DOHH2 (cell line): ENCODE measurements at regions not wholly inside any gene's neighbourhood (a gene's known extent, or its start where the extent isn't known, plus 50 kb on each side); places are given as distances from the start of the nearest gene placed in this dataset.

ENCODE experiments used
- H3F3A ChIP-seq: fragments of 200-600 bp; sonication (generic), shearing (Covaris generic); 2 replicates; pipeline ENCODE4 v1.6.0; 2016; ENCODE audit warnings: antibody characterized with exemption, mild to moderate bottlenecking; ENCODE audit not compliant: control insufficient read depth, insufficient read depth
- H3K27ac ChIP-seq: fragments of 200-600 bp; sonication (generic); 2 replicates; pipeline ENCODE4 v1.5.1; 2014; ENCODE audit warnings: low read depth, mild to moderate bottlenecking, low read length, moderate library complexity
- H3K27me3 ChIP-seq: fragments of 200-600 bp; sonication (generic); 2 replicates; pipeline ENCODE4 v1.6.1; 2014; ENCODE audit warnings: mild to moderate bottlenecking, low read length, mixed read lengths; ENCODE audit not compliant: control insufficient read depth
- H3K36me3 ChIP-seq: fragments of 200-600 bp; sonication (generic); 2 replicates; pipeline ENCODE4 v1.6.1; 2014; ENCODE audit warnings: mild to moderate bottlenecking, low read length, moderate library complexity, mixed read lengths; ENCODE audit not compliant: control insufficient read depth
- H3K4me1 ChIP-seq: fragments of 200-600 bp; sonication (generic); 2 replicates; pipeline ENCODE4 v1.6.1; 2014; ENCODE audit warnings: mild to moderate bottlenecking, low read length, mixed read lengths; ENCODE audit not compliant: control insufficient read depth
- H3K4me2 ChIP-seq: fragments of 200-600 bp; sonication (generic); 2 replicates; pipeline ENCODE4 v1.6.0; 2014; ENCODE audit warnings: mild to moderate bottlenecking, low read length, moderate library complexity
- H3K4me3 ChIP-seq: fragments of 200-600 bp; sonication (generic); 2 replicates; pipeline ENCODE4 v1.5.1; 2014; ENCODE audit warnings: mild to moderate bottlenecking, low read length, mixed read lengths
- H3K79me2 ChIP-seq: fragments of 200-600 bp; sonication (generic); 2 replicates; pipeline ENCODE4 v1.6.1; 2014; ENCODE audit warnings: mild to moderate bottlenecking, low read length, mixed read lengths; ENCODE audit not compliant: control insufficient read depth
- H3K9me2 ChIP-seq: fragments of 200-600 bp; sonication (generic); replicated peaks from 2 replicates; pipeline ENCODE4 v1.6.1; 2014; ENCODE audit warnings: mild to moderate bottlenecking, low read length, mixed read lengths; ENCODE audit not compliant: control insufficient read depth
- H3K9me3 ChIP-seq: fragments of 200-600 bp; sonication (generic); 2 replicates; pipeline ENCODE4 v1.6.1; 2014; ENCODE audit warnings: antibody characterized with exemption, low read length, mixed read lengths; ENCODE audit not compliant: control insufficient read depth, insufficient read depth
- H4K20me1 ChIP-seq: fragments of 200-600 bp; sonication (generic); 2 replicates; pipeline ENCODE4 v1.6.0; 2014; ENCODE audit warnings: low read depth, mild to moderate bottlenecking, antibody characterized with exemption, low read length, moderate library complexity; ENCODE audit not compliant: control insufficient read depth, insufficient read depth
- CTCF ChIP-seq: fragments of 200-600 bp; sonication (generic); IDR thresholded peaks from one replicate; pipeline ENCODE4 v1.5.1; 2014; ENCODE audit warnings: antibody characterized with exemption, mild to moderate bottlenecking, low read depth, low read length; ENCODE audit not compliant: poor library complexity, severe bottlenecking
- EZH2phosphoT487 ChIP-seq: fragments of 200-600 bp; sonication (generic); IDR thresholded peaks from 2 replicates; pipeline ENCODE4 v1.6.1; 2017; ENCODE audit warnings: borderline replicate concordance, mild to moderate bottlenecking, antibody characterized with exemption, low read length, moderate library complexity, mixed read lengths

- peaks cover 4% of the 10 kb centered on the region; the same call in 1 of the 2 replicates for H3K27me3 ChIP-seq
- H3K36me3 ChIP-seq, result no peaks in the 10 kb centered on the region
- H4K20me1 ChIP-seq, result no peaks in the 10 kb centered on the region
- H3K4me2 ChIP-seq, result no peak overlapping the region
- H3K4me1 ChIP-seq, result no peaks in the 10 kb centered on the region
- no peak for TF ChIP-seq CTCF
- TF ChIP-seq EZH2phosphoT487, result no peak
- H3K79me2 ChIP-seq, result no peaks in the 10 kb centered on the region
- no peaks in the 10 kb centered on the region for H3K9me2 ChIP-seq
- no peaks in the 10 kb centered on the region for H3K9me3 ChIP-seq
- H3K4me3 ChIP-seq, result no peak overlapping the region
- no peak overlapping the region for H3K27ac ChIP-seq
- H3F3A ChIP-seq, result no peaks in the 10 kb centered on the region
Observed at GRCh38 chr2:222055328-222055727, 243.5 kb downstream of the PAX3 start.

DNA sequence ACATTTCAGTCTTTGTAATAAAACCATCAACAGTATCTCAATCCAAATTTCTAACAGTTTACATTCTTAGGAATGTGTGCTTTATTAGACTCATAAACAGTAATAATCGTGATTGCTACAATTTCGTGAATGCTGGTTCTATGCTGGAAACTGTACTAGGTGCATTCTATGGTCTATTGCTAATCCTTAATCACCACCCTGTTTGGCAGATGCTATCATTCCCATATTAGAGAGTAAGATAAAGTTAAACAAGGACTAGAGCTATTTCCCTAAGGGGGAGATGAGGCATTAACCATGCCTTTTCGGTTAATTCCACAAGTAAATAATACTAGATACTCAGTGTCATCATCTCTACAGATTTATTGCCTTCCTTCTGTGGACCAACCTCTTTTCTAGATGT, 244.0 kb downstream of the PAX3 start:
- H3K27ac ChIP-seq, result no peak overlapping the region
- no peaks in the 10 kb centered on the region for H3F3A ChIP-seq
- H4K20me1 ChIP-seq, result no peaks in the 10 kb centered on the region
- no peak for TF ChIP-seq CTCF
- no peak for TF ChIP-seq EZH2phosphoT487
- no peaks in the 10 kb centered on the region for H3K9me2 ChIP-seq
- H3K27me3 ChIP-seq, result peaks cover 4% of the 10 kb centered on the region; the same call in 1 of the 2 replicates
- H3K4me3 ChIP-seq, result no peak overlapping the region
- no peaks in the 10 kb centered on the region for H3K4me1 ChIP-seq
- no peaks in the 10 kb centered on the region for H3K9me3 ChIP-seq
- H3K79me2 ChIP-seq, result no peaks in the 10 kb centered on the region
- H3K36me3 ChIP-seq, result no peaks in the 10 kb centered on the region
- H3K4me2 ChIP-seq, result no peak overlapping the region

DNA sequence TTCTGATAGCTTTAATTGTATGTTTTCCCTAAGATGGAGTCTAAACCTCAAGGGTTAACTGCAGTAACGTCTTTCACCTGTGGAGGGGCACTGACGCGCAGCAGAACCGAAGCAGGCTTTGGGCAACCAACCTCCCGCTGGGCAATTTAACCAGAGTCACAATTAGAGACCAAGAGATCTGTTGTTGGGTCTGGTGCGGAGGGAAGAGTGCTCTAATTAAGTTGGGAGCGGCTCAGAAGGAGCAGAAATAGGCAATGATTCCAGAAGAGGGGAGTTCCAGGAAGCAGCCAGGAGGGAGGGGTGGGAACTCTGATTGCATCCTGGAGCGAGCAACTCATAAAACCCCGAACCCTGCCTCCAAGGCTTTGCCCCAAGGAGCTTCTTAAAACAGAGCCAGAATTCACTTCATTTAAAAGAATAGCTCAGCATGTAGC, 245.8 kb downstream of the PAX3 start:
- H3F3A ChIP-seq, result no peaks in the 10 kb centered on the region
- no peaks in the 10 kb centered on the region for H3K36me3 ChIP-seq
- H3K4me1 ChIP-seq, result no peaks in the 10 kb centered on the region
- no peak overlapping the region for H3K27ac ChIP-seq
- no peak overlapping the region for H3K4me3 ChIP-seq
- H3K4me2 ChIP-seq, result no peak overlapping the region
- no peaks in the 10 kb centered on the region for H4K20me1 ChIP-seq
- TF ChIP-seq CTCF, result peak; percentile 14
- no peak for TF ChIP-seq EZH2phosphoT487
- H3K9me3 ChIP-seq, result no peaks in the 10 kb centered on the region
- H3K9me2 ChIP-seq, result no peaks in the 10 kb centered on the region
- H3K79me2 ChIP-seq, result no peaks in the 10 kb centered on the region
- peaks cover 4% of the 10 kb centered on the region; the same call in 1 of the 2 replicates for H3K27me3 ChIP-seq
